GM10248 (cell line): ENCODE measurements at regions not wholly inside any gene's neighbourhood (a gene's known extent, or its start where the extent isn't known, plus 50 kb on each side); places are given as distances from the start of the nearest gene placed in this dataset.

Experiments
- CTCF ChIA-PET: fragments of 300-600 bp; sonication (Branson Sonifier 250); formaldehyde crosslinking; extraction: SDS; loops from one replicate; lab custom pipeline; 2021; ENCODE audit warnings: antibody characterized with exemption; lab: Yijun Ruan, JAX
- POLR2A ChIA-PET: fragments of 350-650 bp; sonication (Branson Sonifier 250); formaldehyde crosslinking; extraction: SDS; loops from one replicate; lab custom pipeline; 2020; ENCODE audit warnings: antibody characterized with exemption; lab: Yijun Ruan, JAX
- DNase-seq: peaks from one replicate; pipeline ENCODE4 v3.0.0; 2012; ENCODE audit errors: extremely low spot score
- TF ChIP-seq, protein P1 (sequence below): IDR thresholded peaks from 2 replicates; pipeline ENCODE4 v1.5.1; 2012; ENCODE audit warnings: mild to moderate bottlenecking, low read depth; ENCODE audit errors: extremely low read depth, missing control alignments, control extremely low read depth

DNA sequence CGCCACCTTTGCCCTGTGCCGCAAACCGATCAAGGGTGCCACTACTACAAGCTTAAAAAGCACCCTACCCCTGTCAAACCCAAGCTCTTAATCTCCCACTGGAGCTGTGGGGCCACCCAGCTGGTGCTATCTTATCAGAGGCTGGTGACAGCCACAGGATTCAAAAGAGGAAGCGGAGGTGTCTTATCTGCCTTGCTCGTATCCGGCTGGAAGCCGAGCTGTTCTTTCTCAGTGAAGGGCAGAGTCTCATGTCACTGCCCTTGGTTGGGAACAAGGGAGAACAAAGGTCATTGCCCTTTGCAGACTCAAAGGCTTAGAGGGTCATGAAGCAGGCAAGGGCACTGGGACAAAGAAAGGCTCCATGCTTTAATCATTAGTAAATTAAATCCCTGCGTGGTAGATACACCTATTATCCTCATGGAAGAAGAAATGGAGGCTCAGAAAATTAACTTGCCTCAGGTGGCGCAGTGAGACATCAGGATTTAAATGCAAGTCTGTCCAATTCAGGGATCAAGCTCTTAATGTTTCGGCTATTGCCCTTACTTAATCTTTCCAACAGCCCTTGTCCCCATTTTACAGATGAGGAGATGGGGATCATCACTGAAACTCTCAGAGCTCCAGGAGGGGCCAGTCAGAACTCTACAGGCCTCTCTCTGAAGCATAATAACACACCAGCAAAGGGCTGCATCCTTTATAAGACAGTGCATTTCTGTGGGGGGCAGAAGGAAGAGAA is 360.0 kb upstream of the PROK2 start:
- ChIA-PET CTCF (interaction anchor here (1.5 kb wide), 1 partner anchor 11 kb away, joined by 3 read pairs; no protein-coding TSS in a partner anchor), POLR2A (no interaction called here)
- TF ChIP-seq, protein P1, sequence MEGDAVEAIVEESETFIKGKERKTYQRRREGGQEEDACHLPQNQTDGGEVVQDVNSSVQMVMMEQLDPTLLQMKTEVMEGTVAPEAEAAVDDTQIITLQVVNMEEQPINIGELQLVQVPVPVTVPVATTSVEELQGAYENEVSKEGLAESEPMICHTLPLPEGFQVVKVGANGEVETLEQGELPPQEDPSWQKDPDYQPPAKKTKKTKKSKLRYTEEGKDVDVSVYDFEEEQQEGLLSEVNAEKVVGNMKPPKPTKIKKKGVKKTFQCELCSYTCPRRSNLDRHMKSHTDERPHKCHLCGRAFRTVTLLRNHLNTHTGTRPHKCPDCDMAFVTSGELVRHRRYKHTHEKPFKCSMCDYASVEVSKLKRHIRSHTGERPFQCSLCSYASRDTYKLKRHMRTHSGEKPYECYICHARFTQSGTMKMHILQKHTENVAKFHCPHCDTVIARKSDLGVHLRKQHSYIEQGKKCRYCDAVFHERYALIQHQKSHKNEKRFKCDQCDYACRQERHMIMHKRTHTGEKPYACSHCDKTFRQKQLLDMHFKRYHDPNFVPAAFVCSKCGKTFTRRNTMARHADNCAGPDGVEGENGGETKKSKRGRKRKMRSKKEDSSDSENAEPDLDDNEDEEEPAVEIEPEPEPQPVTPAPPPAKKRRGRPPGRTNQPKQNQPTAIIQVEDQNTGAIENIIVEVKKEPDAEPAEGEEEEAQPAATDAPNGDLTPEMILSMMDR, result no peak
- peak; percentile 49 for DNase-seq

DNA sequence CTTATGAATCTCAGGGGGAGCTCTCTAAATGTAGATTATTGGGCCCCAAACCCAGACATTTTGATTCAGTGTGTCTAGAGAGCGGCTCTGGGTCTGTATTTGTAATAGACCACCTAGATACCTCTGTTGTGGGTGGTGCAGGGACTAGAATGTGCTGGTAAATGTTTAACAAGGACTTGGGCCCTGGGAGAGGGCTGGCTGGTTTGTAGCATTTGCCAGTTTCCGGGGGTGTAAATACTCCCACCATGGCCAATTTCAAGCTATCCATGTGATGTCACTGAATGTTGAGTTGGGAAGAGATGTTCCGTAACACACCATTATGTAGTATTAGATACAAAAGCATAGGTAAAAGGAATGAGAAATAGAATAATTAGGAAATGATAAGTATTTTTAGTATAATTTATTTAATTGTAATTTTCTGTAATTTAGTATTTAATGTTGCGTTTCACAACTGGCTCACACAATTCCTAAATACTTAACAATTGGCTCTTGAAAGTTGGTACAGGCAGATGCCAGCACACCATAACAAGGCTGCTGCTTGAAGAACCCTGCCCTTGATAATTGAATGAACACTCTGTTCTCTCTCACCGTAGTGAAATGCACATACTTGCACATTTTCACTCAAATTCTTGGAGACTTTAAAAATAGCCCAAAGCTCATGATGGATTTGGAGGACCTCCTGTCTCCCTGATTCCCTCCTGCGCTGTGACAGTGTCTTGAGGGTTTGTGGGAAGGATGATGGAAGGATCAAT is 359.2 kb upstream of the PROK2 start:
- ChIA-PET CTCF (no interaction called here), POLR2A (no interaction called here)
- TF ChIP-seq, protein P1, result no peak
- DNase-seq, result no peak

DNA sequence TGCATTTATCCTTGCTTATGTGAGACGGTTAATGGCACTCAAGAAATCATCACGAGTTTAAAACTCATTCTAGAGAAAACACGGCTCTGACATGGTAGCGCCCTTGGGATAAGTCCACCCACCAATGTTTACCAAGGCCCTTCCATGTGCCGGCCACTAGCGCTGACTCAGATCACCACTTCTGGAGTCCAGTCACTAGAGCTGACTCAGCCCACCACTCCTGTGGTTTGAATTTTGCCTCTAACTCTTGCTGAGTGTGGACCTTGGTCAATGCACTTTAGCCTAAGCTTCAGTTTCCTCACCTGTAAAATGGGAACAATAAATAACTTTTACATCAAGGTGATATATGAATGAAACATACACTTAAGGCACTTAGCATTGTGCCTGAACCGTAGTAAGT is 358.4 kb upstream of the PROK2 start:
- POLR2A ChIA-PET, result interaction anchor here (1.0 kb wide), 1 partner anchor 540 kb away, joined by 3 read pairs; no protein-coding TSS in a partner anchor
- no peak for DNase-seq
- CTCF ChIA-PET, result interaction anchor here (1.0 to 1.5 kb wide), 2 partner anchors 10 to 19 kb away, joined by 3 to 4 read pairs; no protein-coding TSS in a partner anchor
- TF ChIP-seq, protein P1, result no peak

DNA sequence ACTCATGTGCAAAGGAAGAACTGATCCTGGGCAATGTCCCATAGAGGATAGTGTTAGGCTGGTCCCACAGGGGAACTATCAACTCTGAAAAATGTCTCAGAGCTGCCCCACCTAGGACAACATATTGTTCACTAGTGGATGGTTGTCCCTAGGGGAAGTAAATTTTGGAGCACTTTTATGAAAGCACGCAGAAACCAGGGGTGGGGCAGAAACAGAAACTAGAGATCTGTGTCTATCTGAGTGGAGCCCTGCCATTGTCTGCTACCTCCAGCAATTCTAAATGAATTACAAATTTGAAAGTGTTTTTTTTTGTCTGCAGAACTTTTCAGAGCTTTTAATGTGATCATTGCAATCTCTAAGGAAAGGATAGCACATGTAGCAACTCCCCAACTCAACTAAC is 357.1 kb upstream of the PROK2 start:
- TF ChIP-seq, protein P1, result no peak
- no peak for DNase-seq
- ChIA-PET POLR2A (no interaction called here), CTCF (interaction anchor here (0.7 to 1.5 kb wide), 6 partner anchors 9 to 680 kb away, joined by 3 to 4 read pairs (median 3); no protein-coding TSS in a partner anchor)

DNA sequence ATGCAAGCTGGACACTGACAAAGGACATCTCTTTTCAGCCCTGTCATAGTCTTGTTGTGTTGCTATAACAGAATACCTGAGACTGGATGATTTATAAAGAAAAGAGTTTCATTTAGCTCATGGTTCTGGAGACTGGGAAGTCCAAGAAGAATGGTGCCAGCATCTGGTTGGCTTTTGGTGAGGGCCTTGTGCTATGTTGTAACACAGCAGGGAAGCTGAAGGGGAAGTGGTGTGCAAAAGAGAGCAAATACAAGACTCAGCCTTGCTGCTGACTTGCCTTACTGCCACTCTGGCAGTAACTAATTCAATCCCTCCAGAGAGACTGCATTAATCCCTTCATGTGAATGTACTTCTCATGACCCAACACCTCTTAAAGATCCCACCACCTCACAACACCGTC is 356.3 kb upstream of the PROK2 start:
- POLR2A ChIA-PET, result no interaction called here
- CTCF ChIA-PET, result interaction anchor here (1.0 to 1.4 kb wide), 4 partner anchors 10 to 171 kb away, joined by 3 to 4 read pairs (median 3); no protein-coding TSS in a partner anchor
- TF ChIP-seq, protein P1, result no peak
- DNase-seq, result no peak

DNA sequence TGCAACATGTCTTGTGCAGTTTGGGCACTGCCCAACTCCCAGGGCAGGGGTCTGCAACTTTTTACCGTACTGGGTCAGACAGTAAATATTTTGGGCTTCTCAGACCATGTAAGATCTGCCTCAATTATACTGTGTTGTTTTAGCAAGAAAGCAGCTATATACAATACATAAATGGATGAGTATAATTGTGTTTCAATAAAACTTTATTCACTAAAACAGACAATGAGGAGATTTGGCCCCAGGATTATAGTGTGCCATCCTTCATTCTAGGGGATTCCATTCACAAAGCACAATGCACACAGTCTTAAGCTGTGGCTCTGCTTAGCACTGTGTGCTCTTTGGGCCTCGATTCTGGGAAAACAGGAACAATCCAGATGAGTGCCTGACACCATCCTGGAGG is 354.4 kb upstream of the PROK2 start:
- CTCF ChIA-PET, result interaction anchor here (1.0 to 1.4 kb wide), 5 partner anchors 15 to 356 kb away, joined by 3 to 5 read pairs (median 4); no protein-coding TSS in a partner anchor
- no peak for DNase-seq
- POLR2A ChIA-PET, result no interaction called here
- TF ChIP-seq, protein P1, result no peak
